Esophagus squamous epithelium (tissue), 4 donors: ENCODE measurements at regions not wholly inside any gene's neighbourhood (a gene's known extent, or its start where the extent isn't known, plus 50 kb on each side); places are given as distances from the start of the nearest gene placed in this dataset.

Experiments used
- POLR2A ChIP-seq, 4 donors: fragments of 450-650 bp; IDR thresholded peaks; one replicate each; pipeline ENCODE4 v1.6.1; 2017; ENCODE audit warnings: antibody characterized with exemption in 4 of 4, mild to moderate bottlenecking in 4 of 4, moderate library complexity in 3 of 4
- TF ChIP-seq, protein P1 (sequence below), 6 experiments: fragments of 450-650 bp in 4 of 6; fragments of 200-600 bp in 2 of 6; sonication (generic) in 2 of 6; IDR thresholded peaks; one replicate each; pipeline ENCODE4 v1.5.1; 2016 to 2019; ENCODE audit warnings: antibody characterized with exemption in 6 of 6, mild to moderate bottlenecking in 4 of 6, moderate library complexity in 4 of 6

DNA sequence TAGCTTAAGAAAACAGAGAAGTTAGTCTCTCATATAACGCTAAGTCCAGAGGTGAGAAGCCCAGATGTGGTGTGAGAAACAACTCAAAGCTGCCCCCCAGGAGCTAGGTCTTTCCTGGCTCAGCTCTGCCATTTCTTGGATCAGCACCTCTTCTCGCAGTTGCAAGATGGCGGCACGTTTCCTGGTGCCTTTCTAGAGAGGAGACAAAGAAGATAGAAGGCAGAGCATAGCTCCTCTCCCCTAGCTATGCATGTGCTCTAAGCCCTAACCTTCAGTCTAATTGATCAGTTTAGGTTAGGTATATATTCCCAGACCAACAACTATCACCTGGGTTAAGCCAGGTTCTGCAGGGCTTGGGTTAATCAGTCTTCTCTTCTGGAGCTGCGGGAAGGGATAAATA is 119.5 kb upstream of the RAB12 start:
- TF ChIP-seq, protein P1, sequence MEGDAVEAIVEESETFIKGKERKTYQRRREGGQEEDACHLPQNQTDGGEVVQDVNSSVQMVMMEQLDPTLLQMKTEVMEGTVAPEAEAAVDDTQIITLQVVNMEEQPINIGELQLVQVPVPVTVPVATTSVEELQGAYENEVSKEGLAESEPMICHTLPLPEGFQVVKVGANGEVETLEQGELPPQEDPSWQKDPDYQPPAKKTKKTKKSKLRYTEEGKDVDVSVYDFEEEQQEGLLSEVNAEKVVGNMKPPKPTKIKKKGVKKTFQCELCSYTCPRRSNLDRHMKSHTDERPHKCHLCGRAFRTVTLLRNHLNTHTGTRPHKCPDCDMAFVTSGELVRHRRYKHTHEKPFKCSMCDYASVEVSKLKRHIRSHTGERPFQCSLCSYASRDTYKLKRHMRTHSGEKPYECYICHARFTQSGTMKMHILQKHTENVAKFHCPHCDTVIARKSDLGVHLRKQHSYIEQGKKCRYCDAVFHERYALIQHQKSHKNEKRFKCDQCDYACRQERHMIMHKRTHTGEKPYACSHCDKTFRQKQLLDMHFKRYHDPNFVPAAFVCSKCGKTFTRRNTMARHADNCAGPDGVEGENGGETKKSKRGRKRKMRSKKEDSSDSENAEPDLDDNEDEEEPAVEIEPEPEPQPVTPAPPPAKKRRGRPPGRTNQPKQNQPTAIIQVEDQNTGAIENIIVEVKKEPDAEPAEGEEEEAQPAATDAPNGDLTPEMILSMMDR (IDR thresholded peaks at IDR 0.05) = no peak
- TF ChIP-seq POLR2A (IDR thresholded peaks at IDR 0.05) = no peak
